ENCODE measurements at regions not wholly inside any gene's neighbourhood (a gene's known extent, or its start where the extent isn't known, plus 50 kb on each side); places are given as distances from the start of the nearest gene placed in this dataset.

DNA sequence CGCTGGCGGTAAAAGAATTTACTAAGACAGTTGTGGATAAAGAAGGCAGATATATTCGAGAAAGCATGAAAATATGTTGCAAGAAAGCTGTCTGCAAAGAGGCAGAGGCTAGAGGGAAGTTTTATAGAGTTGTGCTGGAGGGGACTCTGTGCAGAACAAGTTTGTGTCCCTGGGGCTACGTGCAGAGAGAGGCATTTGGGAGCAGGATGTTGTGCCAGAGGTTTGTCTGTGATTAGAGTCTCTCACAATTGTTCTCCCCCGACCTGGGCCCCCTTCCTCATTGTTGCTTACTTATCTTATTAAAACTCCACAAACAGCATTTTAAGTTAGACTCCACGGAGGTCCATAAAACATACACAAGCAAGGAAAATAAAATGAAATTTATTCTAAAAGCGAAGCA is 831.3 kb downstream of the NLGN4X start:
- ChIA-PET CTCF (no interaction called here), POLR2A (no interaction called here)
- H3K9me3 ChIP-seq (replicated peaks; ENCODE audit: control insufficient read depth, insufficient read depth, low read length) = no peaks in the 10 kb centered on the region
- dilution Hi-C loops (cut with MboI; ENCODE audit: extremely low pct_ligation_motif_present, low sequenced_read_pairs) = no loop called here
- no peak overlapping the region for H2AFZ ChIP-seq (ENCODE audit: low read depth, low read length)
- intact Hi-C loops (cut with micrococcal nuclease) = no loop called here
- no peaks in the 10 kb centered on the region for H3K79me2 ChIP-seq (ENCODE audit: control insufficient read depth, insufficient read depth, low read length)
- no peak overlapping the region for H3K9ac ChIP-seq (replicated peaks; ENCODE audit: extremely low read depth, insufficient read depth, low read length)
- H3K36me3 ChIP-seq (ENCODE audit: control insufficient read depth in 2 of 2, extremely low read depth in 1 of 2, insufficient read depth in 2 of 2, low read length in 2 of 2) = no peaks in the 10 kb centered on the region
- H3K27ac ChIP-seq (ENCODE audit: insufficient read depth, low read depth, low read length) = no peak overlapping the region
- DNase-seq (ENCODE audit: low read depth, low spot score) (no peak), FAIRE-seq (no peak)
- no peak for TF ChIP-seq GATA2 (IDR thresholded peaks at IDR 0.05; ENCODE audit: insufficient read depth, insufficient read length, low read depth, low read length)
- no peak for TF ChIP-seq POLR2A (IDR thresholded peaks at IDR 0.05; ENCODE audit: low read depth, low read length)
- no peak for TF ChIP-seq FOS (IDR thresholded peaks at IDR 0.05; ENCODE audit: borderline replicate concordance, insufficient read depth, low read length)
- TF ChIP-seq MYC (IDR thresholded peaks at IDR 0.05; ENCODE audit: low read depth, low read length) = no peak
- TF ChIP-seq EZH2 (IDR thresholded peaks at IDR 0.05; ENCODE audit: borderline replicate concordance, low read depth, low read length, severe bottlenecking) = no peak
- no peak for TF ChIP-seq JUN (IDR thresholded peaks at IDR 0.05; ENCODE audit: borderline replicate concordance, insufficient read depth, insufficient read length, low read depth)
- no peak for TF ChIP-seq MAX (IDR thresholded peaks at IDR 0.05; ENCODE audit: insufficient read depth, insufficient read length)
- no peaks in the 10 kb centered on the region for H3K9me1 ChIP-seq (replicated peaks; ENCODE audit: control insufficient read depth, extremely low read depth, insufficient read depth, low read length)
- H4K20me1 ChIP-seq (replicated peaks; ENCODE audit: control insufficient read depth, extremely low read depth, insufficient read depth, low read length) = no peaks in the 10 kb centered on the region
- H3K4me3 ChIP-seq (replicated peaks in 1 of 3; ENCODE audit: insufficient read depth in 1 of 3, low read depth in 1 of 3, low read length in 3 of 3) = no peak overlapping the region
- H3K4me2 ChIP-seq (ENCODE audit: insufficient read depth, low read length) = no peak overlapping the region
- BruUV-seq (replicated peaks) = no TSS peak
- no peaks in the 10 kb centered on the region for H3K4me1 ChIP-seq (ENCODE audit: control insufficient read depth, extremely low read depth, insufficient read depth, low read length)
- no peaks in the 10 kb centered on the region for H3K27me3 ChIP-seq (ENCODE audit: control insufficient read depth in 2 of 2, insufficient read depth in 2 of 2, low read length in 2 of 2)

DNA sequence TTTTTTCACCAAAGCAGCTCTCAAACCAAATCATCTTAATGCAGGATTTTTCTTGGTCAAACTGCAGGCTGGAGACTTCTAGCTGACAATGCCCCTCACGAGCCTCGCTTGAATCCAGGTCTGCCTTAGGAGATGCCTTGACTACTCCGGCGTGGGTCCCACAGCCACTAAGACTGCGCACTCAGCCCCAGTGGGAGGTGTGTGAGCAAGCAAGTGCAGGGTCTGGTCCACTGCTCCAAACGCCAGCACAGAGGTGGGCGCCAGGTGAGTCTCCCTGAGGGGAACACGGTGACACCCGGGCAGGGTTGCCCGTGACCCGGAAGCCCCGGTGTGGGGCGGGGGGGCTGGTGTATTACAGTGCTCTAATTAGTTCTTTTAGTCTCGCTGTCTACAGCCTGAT is 838.3 kb downstream of the NLGN4X start:
- dilution Hi-C loops (cut with MboI; ENCODE audit: extremely low pct_ligation_motif_present, low sequenced_read_pairs) = no loop called here
- POLR2A ChIA-PET = no interaction called here
- no peak for FAIRE-seq
- Histone ChIP-seq H3K4me3 (replicated peaks in 1 of 3; ENCODE audit: insufficient read depth in 1 of 3, low read depth in 1 of 3, low read length in 3 of 3) (no peak overlapping the region), H3K9ac (replicated peaks; ENCODE audit: extremely low read depth, insufficient read depth, low read length) (no peak overlapping the region), H2AFZ (ENCODE audit: low read depth, low read length) (no peak overlapping the region), H3K27ac (ENCODE audit: insufficient read depth, low read depth, low read length) (no peak overlapping the region), H3K9me3 (replicated peaks; ENCODE audit: control insufficient read depth, insufficient read depth, low read length) (no peaks in the 10 kb centered on the region), H3K4me1 (ENCODE audit: control insufficient read depth, extremely low read depth, insufficient read depth, low read length) (no peaks in the 10 kb centered on the region), H3K36me3 (ENCODE audit: control insufficient read depth in 2 of 2, extremely low read depth in 1 of 2, insufficient read depth in 2 of 2, low read length in 2 of 2) (no peaks in the 10 kb centered on the region), H4K20me1 (replicated peaks; ENCODE audit: control insufficient read depth, extremely low read depth, insufficient read depth, low read length) (no peaks in the 10 kb centered on the region), H3K4me2 (ENCODE audit: insufficient read depth, low read length) (no peak overlapping the region), H3K9me1 (replicated peaks; ENCODE audit: control insufficient read depth, extremely low read depth, insufficient read depth, low read length) (no peaks in the 10 kb centered on the region), H3K79me2 (ENCODE audit: control insufficient read depth, insufficient read depth, low read length) (no peaks in the 10 kb centered on the region), H3K27me3 (ENCODE audit: control insufficient read depth in 2 of 2, insufficient read depth in 2 of 2, low read length in 2 of 2) (no peaks in the 10 kb centered on the region)
- CTCF ChIA-PET = no interaction called here
- TF ChIP-seq MAX (IDR thresholded peaks at IDR 0.05; ENCODE audit: insufficient read depth, insufficient read length) (no peak), POLR2AphosphoS5 (IDR thresholded peaks at IDR 0.05; ENCODE audit: insufficient read depth, low read depth, low read length) (no peak), JUN (IDR thresholded peaks at IDR 0.05; ENCODE audit: borderline replicate concordance, insufficient read depth, insufficient read length, low read depth) (no peak), EZH2 (IDR thresholded peaks at IDR 0.05; ENCODE audit: borderline replicate concordance, low read depth, low read length, severe bottlenecking) (no peak), GATA2 (IDR thresholded peaks at IDR 0.05; ENCODE audit: insufficient read depth, insufficient read length, low read depth, low read length) (no peak), CTCF (IDR thresholded peaks at IDR 0.05; ENCODE audit: extremely low read depth in 1 of 2, insufficient read depth in 1 of 2, low read depth in 1 of 2, low read length in 2 of 2) (no peak), MYC (IDR thresholded peaks at IDR 0.05; ENCODE audit: low read depth, low read length) (no peak), POLR2A (IDR thresholded peaks at IDR 0.05; ENCODE audit: low read depth, low read length) (no peak), FOS (IDR thresholded peaks at IDR 0.05; ENCODE audit: borderline replicate concordance, insufficient read depth, low read length) (no peak)
- intact Hi-C loops (cut with micrococcal nuclease) = no loop called here
- no peak for DNase-seq (ENCODE audit: low read depth, low spot score)
- BruUV-seq (replicated peaks) = no TSS peak
